ENCODE measurements at regions not wholly inside any gene's neighbourhood (a gene's known extent, or its start where the extent isn't known, plus 50 kb on each side); places are given as distances from the start of the nearest gene placed in this dataset.

GRCh38 chr7:50199824-50200223 lies 104.7 kb upstream of the IKZF1 start:
- TF ChIP-seq GATA2 (CRISPR knock-in tag; IDR thresholded peaks at IDR 0.05): no peak
- no peak for TF ChIP-seq USF2 (IDR thresholded peaks at IDR 0.05; ENCODE audit: borderline replicate concordance, low read depth, low read length)
- no peak for TF ChIP-seq POLR2AphosphoS5 (IDR thresholded peaks at IDR 0.05; ENCODE audit: low read depth, low read length)
- no peak for TF ChIP-seq RAD21 (IDR thresholded peaks at IDR 0.05; ENCODE audit: low read length)
- no peak for TF ChIP-seq CTCF (IDR thresholded peaks at IDR 0.05)
- TF ChIP-seq PBX3 (IDR thresholded peaks at IDR 0.05): no peak
